HEK293T (cell line): ENCODE measurements at regions not wholly inside any gene's neighbourhood (a gene's known extent, or its start where the extent isn't known, plus 50 kb on each side); places are given as distances from the start of the nearest gene placed in this dataset.

Experiments used
- CTCF ChIA-PET: fragments of 350-600 bp; formaldehyde crosslinking; extraction: SDS; loops from one replicate; lab custom pipeline; 2021; ENCODE audit warnings: antibody characterized with exemption, inconsistent platforms; lab: Yijun Ruan, JAX
- POLR2A ChIA-PET: fragments of 350-600 bp; formaldehyde crosslinking; extraction: SDS; loops from one replicate; lab custom pipeline; 2020; ENCODE audit warnings: antibody characterized with exemption, inconsistent platforms; lab: Yijun Ruan, JAX
- DNase-seq: peaks from one replicate; pipeline ENCODE4 v3.0.0; 2012; ENCODE audit warnings: mixed read lengths; ENCODE audit errors: extremely low spot score
- ARNT ChIP-seq: fragments of 450-650 bp; IDR thresholded peaks from 2 replicates; pipeline ENCODE4 v1.6.1; 2017; ENCODE audit warnings: mild to moderate bottlenecking
- BHLHE40 ChIP-seq: fragments of 450-650 bp; IDR thresholded peaks from 2 replicates; pipeline ENCODE4 v1.6.1; 2016; ENCODE audit warnings: mild to moderate bottlenecking, moderate library complexity, borderline replicate concordance
- CTBP1 ChIP-seq: fragments of 450-650 bp; IDR thresholded peaks from 2 replicates; pipeline ENCODE4 v1.6.1; 2016; ENCODE audit warnings: borderline replicate concordance
- ELF4 ChIP-seq: fragments of 450-650 bp; IDR thresholded peaks from 2 replicates; pipeline ENCODE4 v1.6.1; 2017; ENCODE audit warnings: antibody characterized with exemption
- FOXA1 ChIP-seq: fragments of 450-650 bp; IDR thresholded peaks from 2 replicates; pipeline ENCODE4 v1.6.1; 2016; ENCODE audit warnings: mild to moderate bottlenecking
- FOXK2 ChIP-seq: fragments of 450-650 bp; IDR thresholded peaks from 2 replicates; pipeline ENCODE4 v1.6.1; 2016; ENCODE audit warnings: mild to moderate bottlenecking
- FOXM1 ChIP-seq: fragments of 450-650 bp; IDR thresholded peaks from 2 replicates; pipeline ENCODE4 v1.6.1; 2017; ENCODE audit warnings: mild to moderate bottlenecking, borderline replicate concordance
- HDGF ChIP-seq: fragments of 450-650 bp; IDR thresholded peaks from 2 replicates; pipeline ENCODE4 v1.6.1; 2017; ENCODE audit warnings: antibody characterized with exemption, borderline replicate concordance
- L3MBTL2 ChIP-seq: fragments of 450-650 bp; conservative IDR thresholded peaks from 2 replicates; pipeline ENCODE4 v1.6.1; 2016; ENCODE audit warnings: mild to moderate bottlenecking
- LEF1 ChIP-seq: fragments of 450-650 bp; IDR thresholded peaks from 2 replicates; pipeline ENCODE4 v1.6.1; 2017; ENCODE audit warnings: mild to moderate bottlenecking, borderline replicate concordance
- NFRKB ChIP-seq: fragments of 450-650 bp; IDR thresholded peaks from 2 replicates; pipeline ENCODE4 v1.6.1; 2016; ENCODE audit warnings: mild to moderate bottlenecking, moderate library complexity
- SP1 ChIP-seq: fragments of 450-650 bp; IDR thresholded peaks from 2 replicates; pipeline ENCODE4 v1.6.1; 2017
- SUZ12 ChIP-seq: fragments of 450-650 bp; IDR thresholded peaks from 2 replicates; pipeline ENCODE4 v1.6.1; 2016; ENCODE audit warnings: mild to moderate bottlenecking
- TARDBP ChIP-seq: fragments of 450-650 bp; IDR thresholded peaks from 2 replicates; pipeline ENCODE4 v1.6.1; 2016
- ZNF384 ChIP-seq: fragments of 450-650 bp; IDR thresholded peaks from 2 replicates; pipeline ENCODE4 v1.6.1; 2016
- TF ChIP-seq, protein P1 (sequence below): fragments of 450-650 bp; IDR thresholded peaks from 2 replicates; pipeline ENCODE4 v1.6.1; 2016

DNA sequence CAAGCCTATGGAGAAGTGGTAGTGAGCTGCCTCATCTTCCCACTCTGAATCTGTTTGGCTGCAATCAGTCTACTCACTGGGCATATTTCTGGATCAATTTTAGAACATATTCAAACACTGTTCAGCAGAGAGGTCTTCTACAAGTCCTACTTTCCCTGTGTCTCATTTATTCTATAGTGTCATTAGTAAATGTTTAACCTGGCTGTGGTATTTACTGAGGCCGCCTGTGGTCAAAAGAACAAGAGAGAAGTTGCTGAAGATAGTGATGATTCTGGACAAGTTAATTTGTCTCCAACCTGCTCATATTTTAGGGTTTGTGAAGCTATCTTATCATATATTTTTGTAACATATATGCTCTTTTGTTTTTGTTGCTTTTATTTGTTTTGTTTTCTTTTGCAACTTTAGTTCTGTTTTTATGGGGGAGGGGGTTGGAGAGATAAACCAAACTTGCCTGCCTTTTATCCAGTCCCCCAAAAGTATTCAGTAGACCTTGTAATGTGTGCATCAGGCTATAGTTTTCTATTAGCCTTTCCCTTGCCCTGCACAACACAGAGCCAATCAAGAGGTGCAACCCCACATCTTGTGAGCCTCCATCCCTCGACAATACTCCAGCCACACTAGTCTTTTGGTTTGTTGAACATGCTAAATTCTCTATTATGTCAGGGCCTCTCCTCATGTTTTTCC, 362.8 kb upstream of the MBL2 start:
- CTCF ChIA-PET = interaction anchor here (0.7 kb wide), 1 partner anchor 591 kb away, joined by 8 read pairs; no protein-coding TSS in a partner anchor
- no peak for DNase-seq
- POLR2A ChIA-PET = no interaction called here
- no peak for TF ChIP-seq SUZ12
- no peak for TF ChIP-seq L3MBTL2
- no peak for TF ChIP-seq HDGF
- TF ChIP-seq FOXK2 = no peak
- TF ChIP-seq ZNF384 = no peak
- TF ChIP-seq BHLHE40 = no peak
- no peak for TF ChIP-seq FOXM1
- no peak for TF ChIP-seq LEF1
- no peak for TF ChIP-seq ELF4
- no peak for TF ChIP-seq TARDBP
- no peak for TF ChIP-seq CTBP1
- TF ChIP-seq ARNT = no peak
- TF ChIP-seq SP1 = no peak
- TF ChIP-seq, protein P1, sequence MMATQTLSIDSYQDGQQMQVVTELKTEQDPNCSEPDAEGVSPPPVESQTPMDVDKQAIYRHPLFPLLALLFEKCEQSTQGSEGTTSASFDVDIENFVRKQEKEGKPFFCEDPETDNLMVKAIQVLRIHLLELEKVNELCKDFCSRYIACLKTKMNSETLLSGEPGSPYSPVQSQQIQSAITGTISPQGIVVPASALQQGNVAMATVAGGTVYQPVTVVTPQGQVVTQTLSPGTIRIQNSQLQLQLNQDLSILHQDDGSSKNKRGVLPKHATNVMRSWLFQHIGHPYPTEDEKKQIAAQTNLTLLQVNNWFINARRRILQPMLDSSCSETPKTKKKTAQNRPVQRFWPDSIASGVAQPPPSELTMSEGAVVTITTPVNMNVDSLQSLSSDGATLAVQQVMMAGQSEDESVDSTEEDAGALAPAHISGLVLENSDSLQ = no peak
- no peak for TF ChIP-seq NFRKB
- no peak for TF ChIP-seq FOXA1

DNA sequence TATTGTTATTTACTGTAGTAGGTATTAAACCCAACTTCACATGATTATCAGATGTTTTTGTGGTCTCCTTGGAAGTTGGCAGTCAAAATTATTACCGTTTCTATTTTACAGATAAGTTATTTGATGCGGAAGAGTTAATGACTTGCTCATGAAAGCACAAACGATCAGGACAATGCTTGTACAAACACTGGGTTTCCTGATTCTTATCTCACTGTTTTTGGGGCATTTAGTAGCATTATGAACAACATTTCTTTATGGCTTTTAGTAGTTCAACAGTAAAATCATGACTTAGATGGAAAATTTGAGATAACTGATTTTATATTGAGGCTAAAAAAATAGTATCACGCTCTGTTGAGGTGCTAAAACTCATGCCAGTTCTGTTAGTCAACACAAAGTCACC, 361.5 kb upstream of the MBL2 start:
- ChIA-PET CTCF (no interaction called here), POLR2A (no interaction called here)
- DNase-seq = no peak
- no peak for TF ChIP-seq HDGF
- no peak for TF ChIP-seq BHLHE40
- TF ChIP-seq CTBP1 = no peak
- no peak for TF ChIP-seq FOXM1
- no peak for TF ChIP-seq FOXA1
- TF ChIP-seq FOXK2 = no peak
- no peak for TF ChIP-seq L3MBTL2
- no peak for TF ChIP-seq LEF1
- no peak for TF ChIP-seq ARNT
- TF ChIP-seq TARDBP = no peak
- TF ChIP-seq ELF4 = no peak

GRCh38 chr10:53130337-53130736, 357.8 kb upstream of the MBL2 start:
- no peak for TF ChIP-seq SP1
- no peak for TF ChIP-seq SUZ12
- ChIA-PET POLR2A (no interaction called here), CTCF (no interaction called here)
- no peak for DNase-seq

DNA sequence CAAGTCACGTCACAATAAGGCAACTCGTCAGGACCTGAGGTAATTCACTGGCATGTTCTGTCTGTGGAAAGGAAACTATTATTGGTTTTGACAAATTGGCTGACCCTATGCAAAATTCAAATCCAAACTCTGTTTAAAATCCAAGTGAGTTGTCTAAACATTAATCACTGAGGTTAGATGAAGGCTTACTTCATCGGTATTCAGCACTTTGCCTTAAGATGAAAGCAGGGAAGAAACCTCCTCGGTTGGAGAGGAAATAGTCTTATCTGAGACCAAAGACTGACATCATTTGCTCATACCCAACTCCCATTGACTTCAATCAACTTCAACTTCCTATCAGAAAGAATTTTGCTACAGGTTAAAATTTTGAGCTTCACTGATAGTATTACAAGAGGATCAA, 355.1 kb upstream of the MBL2 start:
- CTCF ChIA-PET = no interaction called here
- no peak for DNase-seq
- POLR2A ChIA-PET = no interaction called here
- TF ChIP-seq ARNT (no peak), FOXK2 (no peak), FOXA1 (no peak), FOXM1 (no peak), LEF1 (no peak), ZNF384 (no peak), SUZ12 (no peak), NFRKB (no peak), BHLHE40 (no peak), ELF4 (no peak), CTBP1 (no peak)

- DNase-seq = no peak
- ChIA-PET POLR2A (no interaction called here), CTCF (interaction anchor here (0.6 kb wide), 1 partner anchor 649 kb away, joined by 3 read pairs; no protein-coding TSS in a partner anchor)
- TF ChIP-seq FOXM1 (no peak), BHLHE40 (no peak), NFRKB (no peak), ZNF384 (no peak), HDGF (no peak), CTBP1 (no peak), SUZ12 (no peak), L3MBTL2 (no peak), FOXK2 (no peak), LEF1 (no peak)
- TF ChIP-seq, protein P1 = no peak
Measured at GRCh38 chr10:53123311-53123710, 350.7 kb upstream of the MBL2 start.

DNA sequence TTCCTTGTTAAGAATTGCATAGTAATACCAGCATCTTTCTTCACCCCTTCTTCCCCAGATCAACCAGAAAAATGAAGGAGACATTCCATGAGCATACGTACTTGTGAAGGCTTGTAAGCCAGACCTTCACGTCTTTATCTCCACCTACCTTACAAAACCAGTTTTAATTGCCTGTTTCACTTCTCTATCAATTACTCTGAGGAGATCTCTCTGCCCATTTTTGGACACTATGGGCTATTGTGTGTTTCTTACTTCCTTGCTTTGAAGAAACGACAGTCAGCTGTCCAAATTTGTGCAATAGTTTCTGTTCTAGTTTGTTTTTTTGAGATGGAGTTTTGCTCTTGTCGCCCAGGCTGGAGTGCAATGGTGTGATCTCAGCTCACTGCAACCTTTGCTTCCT, 349.7 kb upstream of the MBL2 start:
- CTCF ChIA-PET = no interaction called here
- DNase-seq = no peak
- TF ChIP-seq BHLHE40 (no peak), FOXA1 (no peak)
- POLR2A ChIA-PET = no interaction called here

DNA sequence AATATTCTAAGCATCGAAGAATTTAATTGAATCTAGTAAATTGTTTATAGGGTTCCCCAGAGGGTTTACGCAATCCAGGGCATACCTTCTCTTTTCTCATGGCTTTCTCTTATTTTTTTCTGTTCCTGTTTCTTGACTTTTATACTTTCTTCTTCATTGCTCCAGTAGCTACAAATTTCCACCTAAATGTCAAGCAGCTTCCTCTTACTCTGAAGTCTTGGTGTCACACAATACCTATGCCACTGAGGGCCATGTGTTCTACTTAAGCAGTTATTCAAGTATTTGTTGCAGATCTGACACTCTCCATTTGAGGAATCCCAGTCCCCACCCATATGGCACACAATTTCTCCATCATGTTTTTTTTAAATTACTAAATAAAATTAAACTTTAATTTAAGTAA, 343.1 kb upstream of the MBL2 start:
- no peak for DNase-seq
- no peak for TF ChIP-seq LEF1
- no peak for TF ChIP-seq ZNF384
- TF ChIP-seq FOXK2 = no peak
- TF ChIP-seq, protein P1 = no peak
- no peak for TF ChIP-seq FOXM1
- no peak for TF ChIP-seq L3MBTL2
- TF ChIP-seq BHLHE40 = no peak
- no peak for TF ChIP-seq ARNT
- ChIA-PET POLR2A (no interaction called here), CTCF (no interaction called here)
